Liver (tissue), 8 donors: ENCODE measurements at regions not wholly inside any gene's neighbourhood (a gene's known extent, or its start where the extent isn't known, plus 50 kb on each side); places are given as distances from the start of the nearest gene placed in this dataset.

Experiments
- DNase-seq: peaks from one replicate; pipeline ENCODE4 v3.0.0-alpha.2; 2017; ENCODE audit warnings: low spot score
- H3K27ac ChIP-seq, 2 donors: one replicate each; pipeline ENCODE4 v1.7.0; 2013; ENCODE audit warnings: inconsistent platforms in 2 of 2, low read length in 2 of 2, control low read depth in 1 of 2, low read depth in 1 of 2, mild to moderate bottlenecking in 1 of 2
- H3K27me3 ChIP-seq, 4 donors: one replicate each; pipeline versions ENCODE4 v1.6.1 to v1.7.0; 2013; ENCODE audit warnings: low read length in 3 of 4, inconsistent platforms in 1 of 4, mild to moderate bottlenecking in 1 of 4, moderate library complexity in 1 of 4; ENCODE audit not compliant: control insufficient read depth in 4 of 4, insufficient read depth in 4 of 4
- H3K36me3 ChIP-seq, 4 donors: one replicate each; pipeline versions ENCODE4 v1.6.1 to v1.7.0; 2013; ENCODE audit warnings: low read length in 3 of 4, mild to moderate bottlenecking in 3 of 4, low read depth in 1 of 4, moderate library complexity in 1 of 4; ENCODE audit not compliant: control insufficient read depth in 4 of 4, insufficient read depth in 3 of 4
- H3K4me1 ChIP-seq, 4 donors: one replicate each; pipeline versions ENCODE4 v1.6.1 to v1.7.0; 2013; ENCODE audit warnings: low read length in 3 of 4, mild to moderate bottlenecking in 3 of 4, moderate library complexity in 1 of 4; ENCODE audit not compliant: control insufficient read depth in 4 of 4, insufficient read depth in 4 of 4
- H3K4me3 ChIP-seq, 3 donors: one replicate each; pipeline versions ENCODE4 v1.6.1 to v1.7.0; 2013; ENCODE audit warnings: low read length in 3 of 3, control low read depth in 1 of 3, low read depth in 1 of 3, mild to moderate bottlenecking in 1 of 3
- H3K9ac ChIP-seq, 2 donors: one replicate each; pipeline ENCODE4 v1.7.0; 2013; ENCODE audit warnings: low read length in 2 of 2, mild to moderate bottlenecking in 2 of 2, moderate library complexity in 2 of 2, control low read depth in 1 of 2, low read depth in 1 of 2
- H3K9me3 ChIP-seq, 4 donors: one replicate each; pipeline versions ENCODE4 v1.6.1 to v1.7.0; 2013; ENCODE audit warnings: low read length in 3 of 4; ENCODE audit not compliant: control insufficient read depth in 4 of 4
- CTCF ChIP-seq: fragments of 150-350 bp; IDR thresholded peaks from 2 replicates; pipeline ENCODE4 v1.5.1; 2017; ENCODE audit warnings: improper control_type of control experiment, low read depth, low read length; ENCODE audit not compliant: missing input control
- EGR1 ChIP-seq, 2 donors: IDR thresholded peaks; 2 replicates each; pipeline ENCODE4 v1.6.1; 2016 to 2018; ENCODE audit warnings: antibody characterized with exemption in 2 of 2, low read depth in 2 of 2
- FOXA1 ChIP-seq: IDR thresholded peaks from 2 replicates; pipeline ENCODE4 v1.6.1; 2016; ENCODE audit warnings: antibody characterized with exemption
- FOXA2 ChIP-seq: IDR thresholded peaks from 2 replicates; pipeline ENCODE4 v1.6.1; 2016; ENCODE audit warnings: antibody characterized with exemption
- GABPA ChIP-seq, 2 donors: IDR thresholded peaks in 1 of 2; conservative IDR thresholded peaks in 1 of 2; 2 replicates each; pipeline ENCODE4 v1.6.1; 2016; ENCODE audit warnings: antibody characterized with exemption in 2 of 2, mild to moderate bottlenecking in 1 of 2, moderate library complexity in 1 of 2
- HNF4A ChIP-seq, 2 donors: conservative IDR thresholded peaks; 2 replicates each; pipeline ENCODE4 v1.6.1; 2016; ENCODE audit warnings: antibody characterized with exemption in 2 of 2, mild to moderate bottlenecking in 2 of 2
- HNF4G ChIP-seq: IDR thresholded peaks from 2 replicates; pipeline ENCODE4 v1.6.1; 2016; ENCODE audit warnings: antibody characterized with exemption
- JUND ChIP-seq, 2 donors: IDR thresholded peaks; 2 replicates each; pipeline ENCODE4 v1.6.1; 2016; ENCODE audit warnings: antibody characterized with exemption in 2 of 2
- MAX ChIP-seq: IDR thresholded peaks from 2 replicates; pipeline ENCODE4 v1.6.1; 2016; ENCODE audit warnings: antibody characterized with exemption
- NR2F2 ChIP-seq: IDR thresholded peaks from 2 replicates; pipeline ENCODE4 v1.6.1; 2016; ENCODE audit warnings: antibody characterized with exemption
- RAD21 ChIP-seq, 2 donors: IDR thresholded peaks; 2 replicates each; pipeline ENCODE4 v1.6.1; 2016; ENCODE audit warnings: antibody characterized with exemption in 2 of 2, mild to moderate bottlenecking in 2 of 2
- REST ChIP-seq: IDR thresholded peaks from 2 replicates; pipeline ENCODE4 v1.6.1; 2016; ENCODE audit warnings: antibody characterized with exemption, mild to moderate bottlenecking
- RXRA ChIP-seq, 2 donors: IDR thresholded peaks; 2 replicates each; pipeline ENCODE4 v1.6.1; 2017 to 2018; ENCODE audit warnings: antibody characterized with exemption in 2 of 2, mild to moderate bottlenecking in 1 of 2
- SP1 ChIP-seq: IDR thresholded peaks from 2 replicates; pipeline ENCODE4 v1.6.1; 2018; ENCODE audit warnings: antibody characterized with exemption, mild to moderate bottlenecking
- TAF1 ChIP-seq: conservative IDR thresholded peaks from 2 replicates; pipeline ENCODE4 v1.6.1; 2016; ENCODE audit warnings: antibody characterized with exemption, mild to moderate bottlenecking
- YY1 ChIP-seq: IDR thresholded peaks from 2 replicates; pipeline ENCODE4 v1.6.1; 2016; ENCODE audit warnings: antibody characterized with exemption, mild to moderate bottlenecking
- WGBS: extraction: QIAGEN DNeasy Blood & Tissue Kit; methylation state at CpG from one replicate; pipeline ENCODE4 v1.1.7; 2013; 5-methylcytosine and 5-hydroxymethylcytosine counted together
- TF ChIP-seq, protein P1 (sequence below): IDR thresholded peaks from 2 replicates; pipeline ENCODE4 v1.6.1; 2016; ENCODE audit warnings: antibody characterized with exemption
- TF ChIP-seq, protein P2 (sequence below): IDR thresholded peaks from 2 replicates; pipeline ENCODE4 v1.6.1; 2016; ENCODE audit warnings: antibody characterized with exemption
- donor health status: healthy.
- donor health status: healthy.
- donor health status: healthy.
- donor health status: healthy.
- donor health status: healthy.

- no peaks in the 10 kb centered on the region for H3K4me1 ChIP-seq
- TF ChIP-seq RXRA (IDR thresholded peaks at IDR 0.05) (no peak), MAX (no peak), HNF4A (conservative IDR thresholded peaks at IDR 0.05) (no peak), GABPA (IDR thresholded peaks at IDR 0.05 in 1 of 2, conservative IDR thresholded peaks at IDR 0.05 in 1 of 2) (no peak), REST (no peak), RAD21 (IDR thresholded peaks at IDR 0.05) (no peak), JUND (IDR thresholded peaks at IDR 0.05) (no peak), TAF1 (no peak), YY1 (no peak), FOXA1 (no peak), CTCF (no peak), SP1 (no peak), FOXA2 (no peak), EGR1 (IDR thresholded peaks at IDR 0.05; ENCODE audit: low read depth in 2 of 2) (no peak), NR2F2 (no peak), HNF4G (no peak)
- TF ChIP-seq, protein P1, sequence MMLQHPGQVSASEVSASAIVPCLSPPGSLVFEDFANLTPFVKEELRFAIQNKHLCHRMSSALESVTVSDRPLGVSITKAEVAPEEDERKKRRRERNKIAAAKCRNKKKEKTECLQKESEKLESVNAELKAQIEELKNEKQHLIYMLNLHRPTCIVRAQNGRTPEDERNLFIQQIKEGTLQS: no peak
- TF ChIP-seq, protein P2, sequence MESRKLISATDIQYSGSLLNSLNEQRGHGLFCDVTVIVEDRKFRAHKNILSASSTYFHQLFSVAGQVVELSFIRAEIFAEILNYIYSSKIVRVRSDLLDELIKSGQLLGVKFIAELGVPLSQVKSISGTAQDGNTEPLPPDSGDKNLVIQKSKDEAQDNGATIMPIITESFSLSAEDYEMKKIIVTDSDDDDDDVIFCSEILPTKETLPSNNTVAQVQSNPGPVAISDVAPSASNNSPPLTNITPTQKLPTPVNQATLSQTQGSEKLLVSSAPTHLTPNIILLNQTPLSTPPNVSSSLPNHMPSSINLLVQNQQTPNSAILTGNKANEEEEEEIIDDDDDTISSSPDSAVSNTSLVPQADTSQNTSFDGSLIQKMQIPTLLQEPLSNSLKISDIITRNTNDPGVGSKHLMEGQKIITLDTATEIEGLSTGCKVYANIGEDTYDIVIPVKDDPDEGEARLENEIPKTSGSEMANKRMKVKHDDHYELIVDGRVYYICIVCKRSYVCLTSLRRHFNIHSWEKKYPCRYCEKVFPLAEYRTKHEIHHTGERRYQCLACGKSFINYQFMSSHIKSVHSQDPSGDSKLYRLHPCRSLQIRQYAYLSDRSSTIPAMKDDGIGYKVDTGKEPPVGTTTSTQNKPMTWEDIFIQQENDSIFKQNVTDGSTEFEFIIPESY: no peak
- H3K27me3 ChIP-seq: no peaks in the 10 kb centered on the region
- H3K36me3 ChIP-seq: no peaks in the 10 kb centered on the region
- H3K4me3 ChIP-seq: no peak overlapping the region
- WGBS: 79% methylated on average over 2 of the region's 2 CpGs
- DNase-seq: no peak
- H3K9me3 ChIP-seq: no peaks in the 10 kb centered on the region
- no peak overlapping the region for H3K27ac ChIP-seq
- no peak overlapping the region for H3K9ac ChIP-seq
Observed at GRCh38 chr18:44039216-44039615, 641.5 kb upstream of the SETBP1 start.

DNA sequence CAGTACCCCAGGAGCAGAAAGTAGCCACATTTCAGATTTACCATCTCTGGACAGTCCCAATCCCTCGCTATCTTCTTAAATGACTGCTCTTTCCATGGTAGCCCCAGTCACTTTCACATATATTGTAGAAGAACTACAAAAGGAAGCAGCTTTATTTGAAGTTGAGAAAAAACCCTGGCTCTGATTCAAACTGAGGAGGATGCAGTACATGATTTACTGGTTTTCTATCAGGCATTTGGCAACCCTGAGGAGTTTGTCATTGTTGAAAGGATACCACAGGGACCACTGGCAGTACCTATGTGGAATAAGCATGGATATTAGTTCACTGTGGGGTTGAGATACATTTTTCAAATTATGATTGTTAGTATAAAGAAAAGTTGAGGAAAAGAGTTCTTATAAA is 640.9 kb upstream of the SETBP1 start:
- TF ChIP-seq JUND (IDR thresholded peaks at IDR 0.05) (no peak), NR2F2 (no peak), REST (no peak), RXRA (IDR thresholded peaks at IDR 0.05) (no peak), SP1 (no peak), CTCF (no peak), RAD21 (IDR thresholded peaks at IDR 0.05) (no peak), FOXA1 (no peak), FOXA2 (no peak)
- TF ChIP-seq, protein P1: no peak
- 87% methylated on average over 1 of the region's 1 CpG for WGBS
- no peak for DNase-seq
- Histone ChIP-seq H3K27ac (no peak overlapping the region), H3K4me1 (no peaks in the 10 kb centered on the region), H3K9me3 (no peaks in the 10 kb centered on the region), H3K9ac (no peak overlapping the region), H3K27me3 (no peaks in the 10 kb centered on the region), H3K36me3 (no peaks in the 10 kb centered on the region), H3K4me3 (no peak overlapping the region)
